ENCODE measurements at regions not wholly inside any gene's neighbourhood (a gene's known extent, or its start where the extent isn't known, plus 50 kb on each side); places are given as distances from the start of the nearest gene placed in this dataset.

DNA sequence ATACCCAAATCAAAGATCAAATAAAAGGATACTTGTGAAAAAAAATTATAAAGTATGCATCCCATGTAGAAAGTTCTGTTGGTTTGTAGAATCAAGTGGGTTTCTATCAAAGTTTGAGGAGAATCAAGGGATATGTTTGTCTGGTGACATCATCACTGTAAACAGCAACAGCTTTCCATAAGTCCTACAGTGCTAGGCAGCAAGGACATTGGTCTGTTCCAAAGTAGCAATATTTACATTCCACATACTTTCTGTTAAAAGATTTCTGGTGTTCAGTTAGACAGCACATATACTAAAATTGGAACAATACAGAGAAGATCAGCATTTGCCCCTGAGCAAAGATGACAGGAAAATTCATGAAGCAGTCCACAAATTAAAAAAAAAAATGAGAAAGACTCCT, 683.9 kb downstream of the XPNPEP1 start:
- TF ChIP-seq, protein P1, sequence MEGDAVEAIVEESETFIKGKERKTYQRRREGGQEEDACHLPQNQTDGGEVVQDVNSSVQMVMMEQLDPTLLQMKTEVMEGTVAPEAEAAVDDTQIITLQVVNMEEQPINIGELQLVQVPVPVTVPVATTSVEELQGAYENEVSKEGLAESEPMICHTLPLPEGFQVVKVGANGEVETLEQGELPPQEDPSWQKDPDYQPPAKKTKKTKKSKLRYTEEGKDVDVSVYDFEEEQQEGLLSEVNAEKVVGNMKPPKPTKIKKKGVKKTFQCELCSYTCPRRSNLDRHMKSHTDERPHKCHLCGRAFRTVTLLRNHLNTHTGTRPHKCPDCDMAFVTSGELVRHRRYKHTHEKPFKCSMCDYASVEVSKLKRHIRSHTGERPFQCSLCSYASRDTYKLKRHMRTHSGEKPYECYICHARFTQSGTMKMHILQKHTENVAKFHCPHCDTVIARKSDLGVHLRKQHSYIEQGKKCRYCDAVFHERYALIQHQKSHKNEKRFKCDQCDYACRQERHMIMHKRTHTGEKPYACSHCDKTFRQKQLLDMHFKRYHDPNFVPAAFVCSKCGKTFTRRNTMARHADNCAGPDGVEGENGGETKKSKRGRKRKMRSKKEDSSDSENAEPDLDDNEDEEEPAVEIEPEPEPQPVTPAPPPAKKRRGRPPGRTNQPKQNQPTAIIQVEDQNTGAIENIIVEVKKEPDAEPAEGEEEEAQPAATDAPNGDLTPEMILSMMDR (conservative IDR thresholded peaks at IDR 0.05 in 1 of 2, IDR thresholded peaks at IDR 0.05 in 1 of 2; ENCODE audit: extremely low read depth in 1 of 2, insufficient read depth in 1 of 2, low read depth in 1 of 2, low read length in 2 of 2): no peak
- TF ChIP-seq EZH2 (IDR thresholded peaks at IDR 0.05; ENCODE audit: borderline replicate concordance, low read length): no peak
